PC-3 (cell line): ENCODE measurements at regions not wholly inside any gene's neighbourhood (a gene's known extent, or its start where the extent isn't known, plus 50 kb on each side); places are given as distances from the start of the nearest gene placed in this dataset.

ENCODE experiments used
- ATAC-seq: fragments of 200-7000 bp; cut with Tn5 transposase; 2 replicates; pipeline ENCODE4 v1.9.1; 2020; ENCODE audit warnings: mild to moderate bottlenecking, moderate library complexity
- BruUV-seq: library from RNA; stranded (reverse); fragments of 400-500 nt; replicated peaks from 2 replicates; lab custom pipeline; 2021; lab: Mats Ljungman, UMichigan
- CTCF ChIA-PET: fragments of 300-600 bp; sonication (Branson Sonifier 250); formaldehyde crosslinking; loops from one replicate; lab custom pipeline; 2022; ENCODE audit warnings: antibody characterized with exemption; lab: Charles Lee
- POLR2A ChIA-PET: fragments of 300-600 bp; sonication (Branson Sonifier 250); formaldehyde crosslinking; loops from one replicate; lab custom pipeline; 2022; ENCODE audit warnings: antibody characterized with exemption; ENCODE audit not compliant: unreplicated experiment; lab: Charles Lee
- DNase-seq: peaks from one replicate; pipeline ENCODE4 v3.0.0-alpha.2; 2015
- H2AFZ ChIP-seq: fragments of 300-600 bp; sonication (generic); 2 replicates; pipeline ENCODE4 v1.6.0; 2016; ENCODE audit warnings: antibody characterized with exemption, low read length
- H3F3A ChIP-seq: fragments of 300-600 bp; sonication (generic); one replicate; pipeline ENCODE4 v1.6.0; 2017; ENCODE audit warnings: antibody characterized with exemption, low read length, control low read depth, mild to moderate bottlenecking; ENCODE audit not compliant: unreplicated experiment
- H3K27ac ChIP-seq: fragments of 300-600 bp; sonication (generic); 2 replicates; pipeline ENCODE4 v1.5.1; 2016; ENCODE audit warnings: mild to moderate bottlenecking, low read length
- H3K27me3 ChIP-seq: fragments of 300-600 bp; sonication (generic); 2 replicates; pipeline ENCODE4 v1.6.1; 2016; ENCODE audit warnings: low read length, mixed read lengths
- H3K36me3 ChIP-seq: fragments of 300-600 bp; sonication (generic); 2 replicates; pipeline ENCODE4 v1.6.1; 2016; ENCODE audit warnings: low read depth, mixed run types, low read length, mixed read lengths
- H3K4me1 ChIP-seq: fragments of 300-600 bp; sonication (generic); 2 replicates; pipeline ENCODE4 v1.5.1; 2016; ENCODE audit warnings: low read length; ENCODE audit not compliant: insufficient read depth
- H3K4me2 ChIP-seq: fragments of 300-600 bp; sonication (generic); 2 replicates; pipeline ENCODE4 v1.6.0; 2016; ENCODE audit warnings: low read length
- H3K4me3 ChIP-seq: fragments of 300-600 bp; sonication (generic); 2 replicates; pipeline ENCODE4 v1.5.1; 2016; ENCODE audit warnings: mild to moderate bottlenecking, low read length, mixed read lengths
- H3K79me2 ChIP-seq: fragments of 300-600 bp; sonication (generic); 2 replicates; pipeline ENCODE4 v1.6.1; 2017; ENCODE audit warnings: low read length, mixed read lengths
- H3K9ac ChIP-seq: fragments of 300-600 bp; sonication (generic); 2 replicates; pipeline ENCODE4 v1.6.0; 2016; ENCODE audit warnings: mild to moderate bottlenecking, low read length
- H3K9me2 ChIP-seq: fragments of 300-600 bp; sonication (generic); replicated peaks from 2 replicates; pipeline ENCODE4 v1.6.1; 2016; ENCODE audit warnings: mixed run types, low read length, mixed read lengths
- H3K9me3 ChIP-seq: fragments of 300-600 bp; sonication (generic); 2 replicates; pipeline ENCODE4 v1.6.1; 2016; ENCODE audit warnings: low read length, mixed read lengths
- H4K20me1 ChIP-seq: fragments of 300-600 bp; sonication (generic); 2 replicates; pipeline ENCODE4 v1.6.1; 2016; ENCODE audit warnings: low read length, mixed read lengths
- CTCF ChIP-seq: fragments of 300-600 bp; sonication (generic); conservative IDR thresholded peaks from 2 replicates; pipeline ENCODE4 v1.5.1; 2017; ENCODE audit warnings: antibody characterized with exemption, low read depth, mild to moderate bottlenecking, low read length
- EZH2 ChIP-seq: fragments of 300-600 bp; sonication (generic); IDR thresholded peaks from one replicate; pipeline ENCODE4 v1.6.1; 2017; ENCODE audit warnings: antibody characterized with exemption, mild to moderate bottlenecking, low read length; ENCODE audit not compliant: unreplicated experiment
- EZH2phosphoT487 ChIP-seq: fragments of 300-600 bp; sonication (generic); IDR thresholded peaks from 2 replicates; pipeline ENCODE4 v1.6.1; 2018; ENCODE audit warnings: mild to moderate bottlenecking, antibody characterized with exemption, low read length, borderline replicate concordance
- intact Hi-C: fragments of 100-400 bp; cut with micrococcal nuclease; formaldehyde crosslinking; loops from 2 replicates; pipeline ENCODE4 v1.9.0; 2023

GRCh38 chr4:177124349-177125064 lies 185.2 kb upstream of the NEIL3 start:
- H3K36me3 ChIP-seq, result peaks cover 3% of the 10 kb centered on the region; the same call in 1 of the 2 replicates
- no peaks in the 10 kb centered on the region for H3K79me2 ChIP-seq
- H2AFZ ChIP-seq, result no peak overlapping the region
- no peak overlapping the region for H3K27ac ChIP-seq
- no TSS peak for BruUV-seq
- TF ChIP-seq EZH2phosphoT487, result no peak
- no peak for TF ChIP-seq EZH2
- no peak for TF ChIP-seq CTCF
- no peak for ATAC-seq
- H3K9me2 ChIP-seq, result no peaks in the 10 kb centered on the region
- ChIA-PET POLR2A (no interaction called here), CTCF (no interaction called here)
- no peak overlapping the region for H3K9ac ChIP-seq
- intact Hi-C loops, result loop anchor here (10.0 kb wide), 1 partner anchor 1770 kb away; no protein-coding TSS in a partner anchor
- no peaks in the 10 kb centered on the region for H3K9me3 ChIP-seq
- no peak overlapping the region for H3K4me3 ChIP-seq
- H3K27me3 ChIP-seq, result no peaks in the 10 kb centered on the region
- no peak overlapping the region for H3K4me2 ChIP-seq
- no peaks in the 10 kb centered on the region for H3F3A ChIP-seq
- DNase-seq, result no peak
- H4K20me1 ChIP-seq, result no peaks in the 10 kb centered on the region
- peaks cover 18% of the 10 kb centered on the region for H3K4me1 ChIP-seq

GRCh38 chr4:177125656-177126055 lies 184.0 kb upstream of the NEIL3 start:
- peaks cover 3% of the 10 kb centered on the region; the same call in 1 of the 2 replicates for H3K36me3 ChIP-seq
- H4K20me1 ChIP-seq, result no peaks in the 10 kb centered on the region
- peaks cover 18% of the 10 kb centered on the region for H3K4me1 ChIP-seq
- ChIA-PET POLR2A (interaction anchor here (0.7 kb wide), 1 partner anchor 97 kb away, joined by 3 read pairs; no protein-coding TSS in a partner anchor), CTCF (no interaction called here)
- BruUV-seq, result no TSS peak
- no peak overlapping the region for H3K4me2 ChIP-seq
- no peak overlapping the region for H3K9ac ChIP-seq
- H3F3A ChIP-seq, result no peaks in the 10 kb centered on the region
- no peak overlapping the region for H3K27ac ChIP-seq
- H2AFZ ChIP-seq, result no peak overlapping the region
- intact Hi-C loops, result loop anchor here (10.0 kb wide), 1 partner anchor 1771 kb away; no protein-coding TSS in a partner anchor
- H3K79me2 ChIP-seq, result no peaks in the 10 kb centered on the region
- no peaks in the 10 kb centered on the region for H3K27me3 ChIP-seq
- no peaks in the 10 kb centered on the region for H3K9me2 ChIP-seq
- ATAC-seq, result no peak
- TF ChIP-seq EZH2phosphoT487 (no peak), CTCF (no peak), EZH2 (no peak)
- DNase-seq, result no peak
- no peak overlapping the region for H3K4me3 ChIP-seq
- H3K9me3 ChIP-seq, result no peaks in the 10 kb centered on the region

GRCh38 chr4:177127658-177128057 lies 182.0 kb upstream of the NEIL3 start:
- Histone ChIP-seq H4K20me1 (no peaks in the 10 kb centered on the region), H3K9me3 (no peaks in the 10 kb centered on the region), H3K27ac (peak overlapping the region; percentile 50), H2AFZ (no peak overlapping the region), H3K9me2 (no peaks in the 10 kb centered on the region), H3K4me3 (no peak overlapping the region; the same call in 1 of the 2 replicates), H3K27me3 (no peaks in the 10 kb centered on the region), H3K4me1 (peaks cover 18% of the 10 kb centered on the region), H3K36me3 (peaks cover 3% of the 10 kb centered on the region; the same call in 1 of the 2 replicates), H3K79me2 (no peaks in the 10 kb centered on the region), H3K4me2 (peak overlapping the region; percentile 58), H3K9ac (no peak overlapping the region), H3F3A (no peaks in the 10 kb centered on the region)
- POLR2A ChIA-PET, result no interaction called here
- BruUV-seq, result no TSS peak
- ATAC-seq (no peak), DNase-seq (peak; percentile 38)
- TF ChIP-seq EZH2phosphoT487, result no peak
- no peak for TF ChIP-seq EZH2
- no peak for TF ChIP-seq CTCF
- intact Hi-C loops, result loop anchor here (10.0 kb wide), 1 partner anchor 1773 kb away; no protein-coding TSS in a partner anchor
- CTCF ChIA-PET, result no interaction called here
